ENCODE measurements at regions not wholly inside any gene's neighbourhood (a gene's known extent, or its start where the extent isn't known, plus 50 kb on each side); places are given as distances from the start of the nearest gene placed in this dataset.
A peak's percentile ranks its signal among the peaks of the same experiment; 100 is the strongest.

GRCh38 chr5:40034441-40034840, 609.7 kb upstream of the DAB2 start:
- intact Hi-C loops (cut with DNase I), result no loop called here
- DNase-seq, result no peak

- intact Hi-C loops (cut with DNase I), result no loop called here
- peak in 1 of 42 donors; percentile 0 for DNase-seq
Measured at GRCh38 chr5:40033411-40033810, 608.6 kb upstream of the DAB2 start.

- intact Hi-C loops (cut with DNase I), result no loop called here
- DNase-seq, result no peak
Measured at GRCh38 chr5:40033009-40033408, 608.2 kb upstream of the DAB2 start.

- intact Hi-C loops (cut with DNase I), result no loop called here
- no peak for DNase-seq
Measured at GRCh38 chr5:40030661-40031060, 605.9 kb upstream of the DAB2 start.

- DNase-seq, result no peak
Measured at GRCh38 chr5:40029711-40030495, 605.1 kb upstream of the DAB2 start.

GRCh38 chr5:40027400-40027799, 602.6 kb upstream of the DAB2 start:
- intact Hi-C loops (cut with DNase I), result no loop called here
- no peak for DNase-seq

More at GRCh38 chr5:40029711-40030495, 605.1 kb upstream of the DAB2 start:
- intact Hi-C loops (cut with DNase I), result no loop called here

- DNase-seq, result no peak
- intact Hi-C loops (cut with DNase I), result no loop called here
Measured at GRCh38 chr5:40025586-40025985, 600.8 kb upstream of the DAB2 start.

GRCh38 chr5:40022057-40022456, 597.3 kb upstream of the DAB2 start:
- intact Hi-C loops (cut with DNase I), result no loop called here
- DNase-seq, result no peak

- intact Hi-C loops (cut with DNase I), result no loop called here
Measured at GRCh38 chr5:40021007-40021406, 596.2 kb upstream of the DAB2 start.

GRCh38 chr5:40017918-40018317, 593.1 kb upstream of the DAB2 start:
- DNase-seq, result no peak
- intact Hi-C loops (cut with DNase I), result no loop called here

More at GRCh38 chr5:40021007-40021406, 596.2 kb upstream of the DAB2 start:
- no peak for DNase-seq

GRCh38 chr5:40017135-40017534, 592.4 kb upstream of the DAB2 start:
- intact Hi-C loops (cut with DNase I), result no loop called here
- no peak for DNase-seq

- DNase-seq, result no peak
- intact Hi-C loops (cut with DNase I), result no loop called here
Measured at GRCh38 chr5:40010436-40010835, 585.7 kb upstream of the DAB2 start.

GRCh38 chr5:40006260-40006659, 581.5 kb upstream of the DAB2 start:
- intact Hi-C loops (cut with DNase I), result no loop called here
- DNase-seq, result no peak

- intact Hi-C loops (cut with DNase I), result no loop called here
Measured at GRCh38 chr5:40001796-40002195, 577.0 kb upstream of the DAB2 start.

GRCh38 chr5:39998518-39998917, 573.7 kb upstream of the DAB2 start:
- no peak for DNase-seq
- intact Hi-C loops (cut with DNase I), result no loop called here

More at GRCh38 chr5:40001796-40002195, 577.0 kb upstream of the DAB2 start:
- DNase-seq, result no peak

GRCh38 chr5:39995990-39996389, 571.2 kb upstream of the DAB2 start:
- DNase-seq, result no peak
- intact Hi-C loops (cut with DNase I), result no loop called here

- intact Hi-C loops (cut with DNase I), result no loop called here
- no peak for DNase-seq
Measured at GRCh38 chr5:39992617-39993202, 567.9 kb upstream of the DAB2 start.

GRCh38 chr5:39986614-39987013, 561.8 kb upstream of the DAB2 start:
- no peak for DNase-seq
- intact Hi-C loops (cut with DNase I), result no loop called here

- intact Hi-C loops (cut with DNase I), result no loop called here
- no peak for DNase-seq
Measured at GRCh38 chr5:39980056-39980455, 555.3 kb upstream of the DAB2 start.

- intact Hi-C loops (cut with DNase I), result no loop called here
- DNase-seq, result no peak
Measured at GRCh38 chr5:39977066-39977655, 552.4 kb upstream of the DAB2 start.
